ENCODE measurements at regions not wholly inside any gene's neighbourhood (a gene's known extent, or its start where the extent isn't known, plus 50 kb on each side); places are given as distances from the start of the nearest gene placed in this dataset.

GRCh38 chr13:26968431-26969341 is 202.9 kb downstream of the USP12 start:
- ChIA-PET POLR2A (interaction anchor here (1.6 kb wide), 2 partner anchors 10 to 16 kb away, joined by 3 to 7 read pairs; no protein-coding TSS in a partner anchor), CTCF (interaction anchor here (1.3 kb wide), 1 partner anchor 12 kb away, joined by 4 read pairs; no protein-coding TSS in a partner anchor)
- no peak for TF ChIP-seq L3MBTL2 (conservative IDR thresholded peaks at IDR 0.05)
- TF ChIP-seq CTBP1 (IDR thresholded peaks at IDR 0.05; ENCODE audit: borderline replicate concordance): no peak
- DNase-seq (ENCODE audit: extremely low spot score): no peak

GRCh38 chr13:26967119-26968038 is 204.2 kb downstream of the USP12 start:
- DNase-seq (ENCODE audit: extremely low spot score): no peak
- TF ChIP-seq SP1 (IDR thresholded peaks at IDR 0.05): no peak
- TF ChIP-seq ELF4 (IDR thresholded peaks at IDR 0.05): no peak
- no peak for TF ChIP-seq CTBP1 (IDR thresholded peaks at IDR 0.05; ENCODE audit: borderline replicate concordance)
- no peak for TF ChIP-seq FOXK2 (IDR thresholded peaks at IDR 0.05)
- TF ChIP-seq L3MBTL2 (conservative IDR thresholded peaks at IDR 0.05): no peak
- TF ChIP-seq ZNF384 (IDR thresholded peaks at IDR 0.05): no peak
- ChIA-PET POLR2A (interaction anchor here (1.6 kb wide), 2 partner anchors 12 to 14 kb away, joined by 3 to 7 read pairs; no protein-coding TSS in a partner anchor), CTCF (interaction anchor here (1.2 to 1.4 kb wide), 4 partner anchors 10 to 20 kb away, joined by 3 to 4 read pairs (median 3); no protein-coding TSS in a partner anchor)

GRCh38 chr13:26966701-26967080 is 204.9 kb downstream of the USP12 start:
- TF ChIP-seq SP1 (IDR thresholded peaks at IDR 0.05): no peak
- no peak for TF ChIP-seq FOXA1 (IDR thresholded peaks at IDR 0.05)
- no peak for TF ChIP-seq FOXM1 (IDR thresholded peaks at IDR 0.05; ENCODE audit: borderline replicate concordance)
- ChIA-PET CTCF (interaction anchor here (1.2 to 1.4 kb wide), 3 partner anchors 17 to 20 kb away, joined by 3 read pairs; no protein-coding TSS in a partner anchor), POLR2A (interaction anchor here (2.5 kb wide), 1 partner anchor 17 kb away, joined by 7 read pairs; no protein-coding TSS in a partner anchor)

GRCh38 chr13:26965952-26966700 is 205.5 kb downstream of the USP12 start:
- DNase-seq (ENCODE audit: extremely low spot score): no peak
- no peak for TF ChIP-seq FOXM1 (IDR thresholded peaks at IDR 0.05; ENCODE audit: borderline replicate concordance)
- no peak for TF ChIP-seq SP1 (IDR thresholded peaks at IDR 0.05)
- TF ChIP-seq FOXA1 (IDR thresholded peaks at IDR 0.05): no peak
- TF ChIP-seq NFRKB (IDR thresholded peaks at IDR 0.05): no peak
- TF ChIP-seq FOXK2 (IDR thresholded peaks at IDR 0.05): no peak
- no peak for TF ChIP-seq SUZ12 (IDR thresholded peaks at IDR 0.05)
- TF ChIP-seq BHLHE40 (IDR thresholded peaks at IDR 0.05; ENCODE audit: borderline replicate concordance): no peak
- TF ChIP-seq L3MBTL2 (conservative IDR thresholded peaks at IDR 0.05): no peak
- no peak for TF ChIP-seq TARDBP (IDR thresholded peaks at IDR 0.05)
- no peak for TF ChIP-seq CTBP1 (IDR thresholded peaks at IDR 0.05; ENCODE audit: borderline replicate concordance)
- TF ChIP-seq ARNT (IDR thresholded peaks at IDR 0.05): no peak
- no peak for TF ChIP-seq HDGF (IDR thresholded peaks at IDR 0.05; ENCODE audit: borderline replicate concordance)
- no peak for TF ChIP-seq ZNF384 (IDR thresholded peaks at IDR 0.05)
- TF ChIP-seq PKNOX1 (IDR thresholded peaks at IDR 0.05): no peak
- no peak for TF ChIP-seq LEF1 (IDR thresholded peaks at IDR 0.05; ENCODE audit: borderline replicate concordance)
- TF ChIP-seq ELF4 (IDR thresholded peaks at IDR 0.05): no peak
- POLR2A ChIA-PET: interaction anchor here (0.7 to 2.5 kb wide), 2 partner anchors 17 to 676 kb away, joined by 3 to 7 read pairs; no protein-coding TSS in a partner anchor
- CTCF ChIA-PET: interaction anchor here (1.3 to 1.4 kb wide), 2 partner anchors 16 to 19 kb away, joined by 3 read pairs; no protein-coding TSS in a partner anchor

More at GRCh38 chr13:26966701-26967080, 204.9 kb downstream of the USP12 start:
- no peak for DNase-seq (ENCODE audit: extremely low spot score)

- TF ChIP-seq SP1 (IDR thresholded peaks at IDR 0.05): no peak
- peak; percentile 5; the same call in 1 of the 2 replicates for TF ChIP-seq PKNOX1 (IDR thresholded peaks at IDR 0.05)
- ChIA-PET CTCF (interaction anchor here (0.7 kb wide), 1 partner anchor 18 kb away, joined by 11 read pairs; no protein-coding TSS in a partner anchor), POLR2A (interaction anchor here (0.9 to 2.5 kb wide), 6 partner anchors 8 to 23 kb away, joined by 3 to 7 read pairs (median 4); no protein-coding TSS in a partner anchor)
- no peak for DNase-seq (ENCODE audit: extremely low spot score)
Measured at GRCh38 chr13:26964278-26965250, 204.0 kb upstream of the GPR12 start.
